ENCODE measurements at regions not wholly inside any gene's neighbourhood (a gene's known extent, or its start where the extent isn't known, plus 50 kb on each side); places are given as distances from the start of the nearest gene placed in this dataset.

DNA sequence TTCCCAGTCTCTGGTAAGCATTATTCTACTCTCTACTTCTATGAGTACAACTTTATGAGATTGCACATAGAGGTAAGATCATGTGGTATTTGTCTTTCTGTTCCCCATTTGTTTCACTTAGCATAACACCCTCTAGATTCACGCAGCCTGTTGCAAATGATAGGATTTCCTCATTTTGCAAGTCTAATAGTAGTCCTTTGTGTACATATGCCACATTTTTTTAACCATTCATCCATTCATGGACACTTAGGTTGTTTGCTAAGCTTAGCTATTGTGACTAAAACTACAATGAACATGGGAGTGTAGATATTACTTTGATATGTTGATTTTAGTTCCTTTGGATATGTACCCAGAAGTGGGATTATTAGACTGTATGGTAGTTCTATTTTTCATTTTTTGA is 717.9 kb upstream of the ALCAM start:
- no peak for TF ChIP-seq CTCF (IDR thresholded peaks at IDR 0.05; ENCODE audit: poor library complexity, severe bottlenecking)
- no peak for TF ChIP-seq MXI1 (conservative IDR thresholded peaks at IDR 0.05; ENCODE audit: poor library complexity, severe bottlenecking)
- TF ChIP-seq, protein P1, sequence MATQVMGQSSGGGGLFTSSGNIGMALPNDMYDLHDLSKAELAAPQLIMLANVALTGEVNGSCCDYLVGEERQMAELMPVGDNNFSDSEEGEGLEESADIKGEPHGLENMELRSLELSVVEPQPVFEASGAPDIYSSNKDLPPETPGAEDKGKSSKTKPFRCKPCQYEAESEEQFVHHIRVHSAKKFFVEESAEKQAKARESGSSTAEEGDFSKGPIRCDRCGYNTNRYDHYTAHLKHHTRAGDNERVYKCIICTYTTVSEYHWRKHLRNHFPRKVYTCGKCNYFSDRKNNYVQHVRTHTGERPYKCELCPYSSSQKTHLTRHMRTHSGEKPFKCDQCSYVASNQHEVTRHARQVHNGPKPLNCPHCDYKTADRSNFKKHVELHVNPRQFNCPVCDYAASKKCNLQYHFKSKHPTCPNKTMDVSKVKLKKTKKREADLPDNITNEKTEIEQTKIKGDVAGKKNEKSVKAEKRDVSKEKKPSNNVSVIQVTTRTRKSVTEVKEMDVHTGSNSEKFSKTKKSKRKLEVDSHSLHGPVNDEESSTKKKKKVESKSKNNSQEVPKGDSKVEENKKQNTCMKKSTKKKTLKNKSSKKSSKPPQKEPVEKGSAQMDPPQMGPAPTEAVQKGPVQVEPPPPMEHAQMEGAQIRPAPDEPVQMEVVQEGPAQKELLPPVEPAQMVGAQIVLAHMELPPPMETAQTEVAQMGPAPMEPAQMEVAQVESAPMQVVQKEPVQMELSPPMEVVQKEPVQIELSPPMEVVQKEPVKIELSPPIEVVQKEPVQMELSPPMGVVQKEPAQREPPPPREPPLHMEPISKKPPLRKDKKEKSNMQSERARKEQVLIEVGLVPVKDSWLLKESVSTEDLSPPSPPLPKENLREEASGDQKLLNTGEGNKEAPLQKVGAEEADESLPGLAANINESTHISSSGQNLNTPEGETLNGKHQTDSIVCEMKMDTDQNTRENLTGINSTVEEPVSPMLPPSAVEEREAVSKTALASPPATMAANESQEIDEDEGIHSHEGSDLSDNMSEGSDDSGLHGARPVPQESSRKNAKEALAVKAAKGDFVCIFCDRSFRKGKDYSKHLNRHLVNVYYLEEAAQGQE (IDR thresholded peaks at IDR 0.05; ENCODE audit: borderline replicate concordance), result no peak
- TF ChIP-seq EZH2 (IDR thresholded peaks at IDR 0.05; ENCODE audit: borderline replicate concordance, insufficient read depth, low read length, poor library complexity, severe bottlenecking), result no peak
- no peak for TF ChIP-seq SMC3 (conservative IDR thresholded peaks at IDR 0.05; ENCODE audit: poor library complexity)
- no peak for TF ChIP-seq TAF1 (IDR thresholded peaks at IDR 0.05; ENCODE audit: low read depth)
- no peak for TF ChIP-seq POLR2AphosphoS5 (IDR thresholded peaks at IDR 0.05)
- TF ChIP-seq EP300 (conservative IDR thresholded peaks at IDR 0.05; ENCODE audit: poor library complexity, severe bottlenecking), result no peak
- no peak for TF ChIP-seq RAD21 (conservative IDR thresholded peaks at IDR 0.05)
